ENCODE measurements at regions not wholly inside any gene's neighbourhood (a gene's known extent, or its start where the extent isn't known, plus 50 kb on each side); places are given as distances from the start of the nearest gene placed in this dataset.
A peak's percentile ranks its signal among the peaks of the same experiment; 100 is the strongest.

DNA sequence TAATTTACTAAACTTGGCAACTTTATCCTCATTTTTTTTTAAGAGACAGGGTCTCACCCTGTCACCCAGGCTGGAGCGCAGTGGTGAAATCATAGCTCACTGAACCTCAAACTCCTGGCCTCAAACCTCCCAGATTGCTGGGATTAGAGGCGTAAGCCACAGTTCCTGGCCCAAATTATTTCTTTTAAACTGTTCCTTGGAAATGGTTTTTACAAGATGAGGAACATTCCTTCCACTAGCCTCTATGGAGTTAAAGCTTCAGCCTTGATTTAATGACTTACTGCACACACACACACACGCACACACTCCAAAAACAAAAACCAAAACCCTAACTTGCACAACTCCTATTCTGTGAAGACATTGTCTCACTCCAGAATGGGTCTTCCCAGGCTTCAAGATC is 77.2 kb upstream of the TARS1 start:
- peak; percentile 29 for DNase-seq (ENCODE audit: low read depth)
- H3K4me3 ChIP-seq (ENCODE audit: control insufficient read depth, low read depth, low read length), result no peak overlapping the region
- TF ChIP-seq, protein P1, sequence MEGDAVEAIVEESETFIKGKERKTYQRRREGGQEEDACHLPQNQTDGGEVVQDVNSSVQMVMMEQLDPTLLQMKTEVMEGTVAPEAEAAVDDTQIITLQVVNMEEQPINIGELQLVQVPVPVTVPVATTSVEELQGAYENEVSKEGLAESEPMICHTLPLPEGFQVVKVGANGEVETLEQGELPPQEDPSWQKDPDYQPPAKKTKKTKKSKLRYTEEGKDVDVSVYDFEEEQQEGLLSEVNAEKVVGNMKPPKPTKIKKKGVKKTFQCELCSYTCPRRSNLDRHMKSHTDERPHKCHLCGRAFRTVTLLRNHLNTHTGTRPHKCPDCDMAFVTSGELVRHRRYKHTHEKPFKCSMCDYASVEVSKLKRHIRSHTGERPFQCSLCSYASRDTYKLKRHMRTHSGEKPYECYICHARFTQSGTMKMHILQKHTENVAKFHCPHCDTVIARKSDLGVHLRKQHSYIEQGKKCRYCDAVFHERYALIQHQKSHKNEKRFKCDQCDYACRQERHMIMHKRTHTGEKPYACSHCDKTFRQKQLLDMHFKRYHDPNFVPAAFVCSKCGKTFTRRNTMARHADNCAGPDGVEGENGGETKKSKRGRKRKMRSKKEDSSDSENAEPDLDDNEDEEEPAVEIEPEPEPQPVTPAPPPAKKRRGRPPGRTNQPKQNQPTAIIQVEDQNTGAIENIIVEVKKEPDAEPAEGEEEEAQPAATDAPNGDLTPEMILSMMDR (conservative IDR thresholded peaks at IDR 0.05; ENCODE audit: control insufficient read depth, insufficient read depth, low read depth, low read length), result no peak

DNA sequence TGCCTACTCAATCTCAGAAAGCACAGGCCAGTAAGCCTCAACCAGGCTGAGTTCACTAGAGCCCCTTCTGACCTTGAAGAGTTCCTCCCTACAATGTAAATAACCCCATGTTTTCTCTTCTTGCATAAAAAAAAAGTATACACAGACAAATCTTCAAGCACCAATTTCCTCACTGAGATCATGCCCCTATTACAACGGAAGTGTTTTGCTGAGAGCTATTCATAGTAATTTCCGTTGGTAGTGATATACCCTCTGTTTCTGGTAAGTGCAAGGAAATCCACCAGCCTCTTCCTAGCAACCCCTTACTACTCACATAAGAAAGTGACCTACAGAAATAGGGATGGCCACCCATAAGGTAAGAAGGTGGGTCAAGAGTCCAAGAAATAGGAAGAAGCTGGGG is 76.4 kb upstream of the TARS1 start:
- no peak for DNase-seq (ENCODE audit: low read depth)
- TF ChIP-seq, protein P1 (conservative IDR thresholded peaks at IDR 0.05; ENCODE audit: control insufficient read depth, insufficient read depth, low read depth, low read length), result no peak
- no peak overlapping the region for H3K4me3 ChIP-seq (ENCODE audit: control insufficient read depth, low read depth, low read length)

DNA sequence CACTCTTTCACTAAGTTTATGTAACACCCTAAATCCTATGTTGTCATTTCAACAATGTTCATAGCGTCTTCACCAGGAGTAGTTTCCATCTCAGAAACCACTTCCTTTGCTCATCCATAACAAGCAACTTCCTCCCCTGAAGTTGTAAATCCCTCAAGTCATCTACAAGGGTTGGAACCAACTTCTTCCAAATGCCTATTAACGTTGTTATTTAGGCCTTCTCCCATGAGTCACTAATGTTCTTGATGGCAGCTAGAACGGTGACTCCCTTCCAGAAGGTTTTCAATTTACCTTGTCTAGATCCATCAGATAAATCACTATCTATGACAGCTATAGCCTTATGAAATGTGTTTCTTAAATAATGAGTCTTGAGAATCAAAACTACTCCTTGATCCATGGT is 73.3 kb upstream of the TARS1 start:
- TF ChIP-seq, protein P1 (conservative IDR thresholded peaks at IDR 0.05; ENCODE audit: control insufficient read depth, insufficient read depth, low read depth, low read length), result no peak
- H3K4me3 ChIP-seq (ENCODE audit: control insufficient read depth, low read depth, low read length), result no peak overlapping the region
- DNase-seq (ENCODE audit: low read depth), result peak; percentile 44

DNA sequence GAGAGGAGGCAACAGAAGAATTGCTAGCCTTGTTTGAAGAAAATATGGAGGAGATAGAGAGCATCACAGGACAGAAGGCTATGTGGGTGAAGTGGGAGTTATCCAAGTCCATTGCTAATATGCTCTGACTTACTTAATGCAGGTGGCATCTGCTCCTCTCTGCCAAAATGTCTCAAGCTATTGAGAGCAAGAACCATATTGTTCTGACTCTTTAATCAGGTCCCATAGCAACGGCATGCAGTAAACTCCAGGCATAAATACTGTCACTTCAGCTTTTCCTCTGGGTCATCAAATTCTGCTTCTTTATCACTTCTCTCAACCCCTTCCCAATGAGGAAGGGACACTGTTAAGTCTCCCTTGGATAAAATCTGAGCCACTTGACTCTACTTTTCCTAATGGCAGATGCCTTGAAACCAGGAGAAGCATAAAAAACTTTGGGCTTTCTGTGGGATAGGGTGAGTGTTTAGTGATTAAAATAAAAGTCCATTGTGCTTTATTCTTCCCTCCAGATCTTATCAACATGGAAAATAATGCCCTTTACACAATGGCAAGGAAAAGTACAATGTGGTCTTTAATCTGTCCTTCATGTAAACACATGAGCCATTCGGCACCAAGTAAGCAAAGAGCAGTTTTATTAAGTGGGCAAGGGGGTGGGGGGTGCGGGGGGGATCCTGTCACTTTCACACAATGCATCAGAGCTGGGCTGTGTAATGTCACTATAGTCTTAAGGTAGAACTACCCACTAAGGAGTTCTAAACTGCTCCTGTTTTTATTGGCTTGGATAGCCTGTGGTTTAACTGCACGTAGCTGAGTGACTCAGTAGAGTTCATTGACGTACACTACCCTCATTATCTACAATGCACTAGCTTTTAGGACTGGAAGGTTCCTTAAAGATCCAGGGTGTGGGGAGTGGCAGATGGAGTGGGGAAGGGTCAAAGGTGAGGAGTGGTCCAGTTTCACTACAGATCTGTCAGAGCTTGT is 71.0 kb upstream of the TARS1 start:
- TF ChIP-seq, protein P1 (conservative IDR thresholded peaks at IDR 0.05; ENCODE audit: control insufficient read depth, insufficient read depth, low read depth, low read length), result no peak
- peak; percentile 99 for DNase-seq (ENCODE audit: low read depth)
- no peak overlapping the region for H3K4me3 ChIP-seq (ENCODE audit: control insufficient read depth, low read depth, low read length)

DNA sequence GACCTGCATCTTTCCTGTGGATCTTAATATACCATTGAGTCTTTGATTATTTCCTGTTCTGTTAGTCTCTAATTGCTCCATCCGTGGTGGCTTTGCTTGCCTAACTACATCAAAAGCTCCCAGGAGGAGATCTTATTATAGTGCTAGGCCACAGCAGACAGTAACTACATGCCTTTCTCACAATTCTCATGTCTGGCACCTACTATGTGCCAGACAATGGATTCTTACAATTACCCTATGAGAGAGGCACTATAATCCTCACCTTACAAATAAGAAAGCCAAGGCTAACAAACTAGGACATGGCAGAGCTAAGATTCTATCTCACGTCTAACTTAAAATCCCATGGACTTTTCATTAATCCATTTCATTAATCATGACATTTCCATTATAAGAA is 70.3 kb upstream of the TARS1 start:
- TF ChIP-seq, protein P1 (conservative IDR thresholded peaks at IDR 0.05; ENCODE audit: control insufficient read depth, insufficient read depth, low read depth, low read length), result no peak
- no peak overlapping the region for H3K4me3 ChIP-seq (ENCODE audit: control insufficient read depth, low read depth, low read length)
- no peak for DNase-seq (ENCODE audit: low read depth)

DNA sequence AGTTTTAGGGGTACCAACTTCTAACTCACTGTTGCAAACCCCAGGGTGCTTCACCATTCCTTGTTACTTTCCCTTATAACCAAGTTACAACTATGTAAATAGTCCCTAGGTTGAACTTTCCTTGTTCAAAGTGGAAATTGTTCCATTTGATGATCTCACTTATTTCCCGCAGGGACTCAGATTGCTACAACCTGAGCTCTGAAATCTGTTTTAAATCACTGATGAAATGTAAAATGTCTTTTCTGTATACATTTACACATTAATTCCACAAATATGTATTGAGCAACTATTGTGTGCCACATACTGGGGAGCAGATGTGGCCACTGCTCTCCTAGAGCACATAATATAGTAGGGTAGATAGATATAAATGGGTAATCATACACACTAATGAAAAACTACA is 69.1 kb upstream of the TARS1 start:
- H3K4me3 ChIP-seq (ENCODE audit: control insufficient read depth, low read depth, low read length), result no peak overlapping the region
- peak; percentile 97 for DNase-seq (ENCODE audit: low read depth)
- TF ChIP-seq, protein P1 (conservative IDR thresholded peaks at IDR 0.05; ENCODE audit: control insufficient read depth, insufficient read depth, low read depth, low read length), result no peak

Data from fibroblast of mammary gland (primary cell).